ENCODE measurements at regions not wholly inside any gene's neighbourhood (a gene's known extent, or its start where the extent isn't known, plus 50 kb on each side); places are given as distances from the start of the nearest gene placed in this dataset.

GRCh38 chr6:12483712-12484111, 193.6 kb downstream of the EDN1 start:
- DNase-seq (ENCODE audit: unreplicated experiment): peak; percentile 76
- Mint-ChIP-seq H3K27ac (ENCODE audit: low read depth, unreplicated experiment) (peak overlapping the region; percentile 47), H3K9me3 (ENCODE audit: unreplicated experiment) (peaks cover 7% of the 10 kb centered on the region), H3K4me1 (ENCODE audit: insufficient read depth, unreplicated experiment) (peaks cover 25% of the 10 kb centered on the region), H3K36me3 (ENCODE audit: insufficient read depth, unreplicated experiment) (no peaks in the 10 kb centered on the region), H3K4me3 (ENCODE audit: unreplicated experiment) (peak overlapping the region; percentile 35), H3K27me3 (ENCODE audit: insufficient read depth, unreplicated experiment) (no peaks in the 10 kb centered on the region)
- ChIA-PET CTCF (interaction anchor here (0.6 to 1.8 kb wide), 3 partner anchors 173 to 471 kb away, joined by 3 to 5 read pairs (median 3); no protein-coding TSS in a partner anchor), POLR2A (interaction anchor here (0.8 to 4.9 kb wide), 15 partner anchors 8 to 193 kb away, joined by 3 to 19 read pairs (median 4); partner anchors contain the start of gene EDN1)
- TF ChIP-seq CTCF (IDR thresholded peaks at IDR 0.05; ENCODE audit: unreplicated experiment): no peak
- BruUV-seq (replicated peaks): no TSS peak
- intact Hi-C loops (cut with micrococcal nuclease): loop anchor here (2.0 kb wide), 1 partner anchor 173 kb away; no protein-coding TSS in a partner anchor

- POLR2A ChIA-PET: interaction anchor here (0.7 to 4.9 kb wide), 10 partner anchors 8 to 194 kb away, joined by 3 to 19 read pairs (median 4); partner anchors contain the start of gene EDN1
- no peak for TF ChIP-seq CTCF (IDR thresholded peaks at IDR 0.05; ENCODE audit: unreplicated experiment)
- Mint-ChIP-seq H3K4me1 (ENCODE audit: insufficient read depth, unreplicated experiment) (peaks cover 25% of the 10 kb centered on the region), H3K27ac (ENCODE audit: low read depth, unreplicated experiment) (no peak overlapping the region), H3K4me3 (ENCODE audit: unreplicated experiment) (no peak overlapping the region), H3K36me3 (ENCODE audit: insufficient read depth, unreplicated experiment) (no peaks in the 10 kb centered on the region), H3K27me3 (ENCODE audit: insufficient read depth, unreplicated experiment) (no peaks in the 10 kb centered on the region), H3K9me3 (ENCODE audit: unreplicated experiment) (peaks cover 7% of the 10 kb centered on the region)
- no TSS peak for BruUV-seq (replicated peaks)
- no peak for DNase-seq (ENCODE audit: unreplicated experiment)
- CTCF ChIA-PET: no interaction called here
- intact Hi-C loops (cut with micrococcal nuclease): no loop called here
Measured at GRCh38 chr6:12484519-12484918, 194.4 kb downstream of the EDN1 start.

GRCh38 chr6:12485226-12485764, 195.1 kb downstream of the EDN1 start:
- DNase-seq (ENCODE audit: unreplicated experiment): peak; percentile 42
- intact Hi-C loops (cut with micrococcal nuclease): no loop called here
- H3K4me3 Mint-ChIP-seq (ENCODE audit: unreplicated experiment): no peak overlapping the region
- ChIA-PET POLR2A (interaction anchor here (0.6 to 4.9 kb wide), 3 partner anchors 11 to 195 kb away, joined by 6 to 19 read pairs (median 6); partner anchors contain the start of gene EDN1), CTCF (interaction anchor here (0.7 kb wide), 1 partner anchor 109 kb away, joined by 3 read pairs; no protein-coding TSS in a partner anchor)
- no peak for TF ChIP-seq CTCF (IDR thresholded peaks at IDR 0.05; ENCODE audit: unreplicated experiment)
- no peaks in the 10 kb centered on the region for H3K27me3 Mint-ChIP-seq (ENCODE audit: insufficient read depth, unreplicated experiment)
- no TSS peak for BruUV-seq (replicated peaks)
- H3K9me3 Mint-ChIP-seq (ENCODE audit: unreplicated experiment): peaks cover 7% of the 10 kb centered on the region
- H3K36me3 Mint-ChIP-seq (ENCODE audit: insufficient read depth, unreplicated experiment): no peaks in the 10 kb centered on the region
- peaks cover 30% of the 10 kb centered on the region for H3K4me1 Mint-ChIP-seq (ENCODE audit: insufficient read depth, unreplicated experiment)
- H3K27ac Mint-ChIP-seq (ENCODE audit: low read depth, unreplicated experiment): no peak overlapping the region

- no peak overlapping the region for H3K27ac Mint-ChIP-seq (ENCODE audit: low read depth, unreplicated experiment)
- H3K9me3 Mint-ChIP-seq (ENCODE audit: unreplicated experiment): peaks cover 7% of the 10 kb centered on the region
- BruUV-seq (replicated peaks): no TSS peak
- H3K4me1 Mint-ChIP-seq (ENCODE audit: insufficient read depth, unreplicated experiment): peaks cover 35% of the 10 kb centered on the region
- intact Hi-C loops (cut with micrococcal nuclease): no loop called here
- ChIA-PET POLR2A (interaction anchor here (1.2 to 4.9 kb wide), 2 partner anchors 12 to 195 kb away, joined by 6 to 19 read pairs; partner anchors contain the start of gene EDN1), CTCF (interaction anchor here (0.7 kb wide), 1 partner anchor 108 kb away, joined by 3 read pairs; no protein-coding TSS in a partner anchor)
- DNase-seq (ENCODE audit: unreplicated experiment): no peak
- H3K36me3 Mint-ChIP-seq (ENCODE audit: insufficient read depth, unreplicated experiment): no peaks in the 10 kb centered on the region
- TF ChIP-seq CTCF (IDR thresholded peaks at IDR 0.05; ENCODE audit: unreplicated experiment): no peak
- H3K27me3 Mint-ChIP-seq (ENCODE audit: insufficient read depth, unreplicated experiment): no peaks in the 10 kb centered on the region
- H3K4me3 Mint-ChIP-seq (ENCODE audit: unreplicated experiment): no peak overlapping the region
Measured at GRCh38 chr6:12485837-12486236, 195.7 kb downstream of the EDN1 start.
